ENCODE measurements at regions not wholly inside any gene's neighbourhood (a gene's known extent, or its start where the extent isn't known, plus 50 kb on each side); places are given as distances from the start of the nearest gene placed in this dataset.

GRCh38 chr17:31700973-31701372 is 158.1 kb downstream of the COPRS start:
- ATAC-seq (ENCODE audit: poor library complexity) (no peak), DNase-seq (no peak)
- POLR2A ChIA-PET = no interaction called here
- H3K27ac Mint-ChIP-seq = no peak overlapping the region
- Histone ChIP-seq H3K9me3 (ENCODE audit: control insufficient read depth in 1 of 2, insufficient read depth in 1 of 2, low read length in 2 of 2) (no peaks in the 10 kb centered on the region), H3K27ac (ENCODE audit: low read depth in 1 of 2, low read length in 2 of 2) (no peak overlapping the region), H3K36me3 (ENCODE audit: insufficient read depth, low read length) (no peaks in the 10 kb centered on the region), H3K4me1 (ENCODE audit: insufficient read depth, low read length) (no peaks in the 10 kb centered on the region), H3K4me3 (ENCODE audit: low read length) (no peak overlapping the region), H3K27me3 (ENCODE audit: control insufficient read depth in 1 of 2, insufficient read depth in 2 of 2, low read length in 2 of 2) (peaks cover 0 to 5% of the 10 kb centered on the region in 2 experiments)
- peaks cover 24% of the 10 kb centered on the region for H3K27me3 Mint-ChIP-seq
- H3K36me3 Mint-ChIP-seq (ENCODE audit: low read depth) = no peaks in the 10 kb centered on the region
- no peaks in the 10 kb centered on the region for H3K4me1 Mint-ChIP-seq (ENCODE audit: low read depth)
- H3K9me3 Mint-ChIP-seq = no peaks in the 10 kb centered on the region
- intact Hi-C loops (cut with DNase I, micrococcal nuclease) = no loop called here
- TF ChIP-seq CTCF (IDR thresholded peaks at IDR 0.05) = no peak
- H3K4me3 Mint-ChIP-seq = no peak overlapping the region
- CTCF ChIA-PET = no interaction called here

DNA sequence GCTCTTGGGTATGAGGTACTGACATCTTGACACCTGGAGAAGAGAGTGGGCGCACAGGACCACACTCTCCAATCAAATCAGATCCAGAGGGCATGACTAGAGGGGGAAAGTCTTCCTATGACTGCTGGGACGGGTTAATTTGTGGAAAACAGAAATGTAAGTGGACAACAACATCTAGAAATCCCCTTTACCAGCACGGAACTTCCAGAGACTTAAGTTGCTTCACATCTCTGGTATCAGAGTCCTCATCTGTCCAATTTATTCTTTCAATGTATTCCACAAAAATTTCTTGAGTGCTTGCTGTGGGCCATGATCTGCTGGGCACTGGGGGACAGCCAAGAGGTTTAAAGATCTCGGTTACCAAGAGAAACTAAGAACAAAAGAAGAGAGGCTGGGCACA is 159.2 kb downstream of the COPRS start:
- POLR2A ChIA-PET = no interaction called here
- H3K27ac Mint-ChIP-seq = no peak overlapping the region

DNA sequence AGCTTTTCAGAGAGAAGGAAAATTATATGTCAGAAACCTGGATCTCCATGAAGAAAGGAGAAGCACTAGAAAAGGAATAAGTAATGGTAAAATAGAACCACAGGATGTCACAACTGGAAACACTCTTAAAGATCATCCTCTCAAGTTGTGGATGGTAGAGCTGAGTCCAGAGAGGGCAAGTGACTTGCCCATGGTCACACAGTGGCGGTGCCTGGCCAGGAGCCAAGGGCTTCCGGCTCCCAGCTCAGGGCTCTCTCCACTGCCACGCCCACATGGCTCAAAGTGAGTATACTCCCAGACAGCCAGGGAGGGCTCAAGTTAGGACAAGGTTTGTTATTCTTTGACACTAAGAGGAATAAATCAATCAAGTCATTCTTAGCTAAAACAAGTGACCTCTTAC is 159.8 kb downstream of the COPRS start:
- Mint-ChIP-seq H3K4me1 (ENCODE audit: low read depth) (no peaks in the 10 kb centered on the region), H3K27me3 (peaks cover 17% of the 10 kb centered on the region), H3K9me3 (no peaks in the 10 kb centered on the region), H3K27ac (no peak overlapping the region), H3K4me3 (no peak overlapping the region), H3K36me3 (ENCODE audit: low read depth) (no peaks in the 10 kb centered on the region)
- no peak for ATAC-seq (ENCODE audit: poor library complexity)
- TF ChIP-seq CTCF (IDR thresholded peaks at IDR 0.05) = no peak
- H3K4me1 ChIP-seq (ENCODE audit: insufficient read depth, low read length) = no peaks in the 10 kb centered on the region
- POLR2A ChIA-PET = no interaction called here
- H3K9me3 ChIP-seq (ENCODE audit: control insufficient read depth in 1 of 2, insufficient read depth in 1 of 2, low read length in 2 of 2) = no peaks in the 10 kb centered on the region
- no peak overlapping the region for H3K4me3 ChIP-seq (ENCODE audit: low read length)
- no peak overlapping the region for H3K27ac ChIP-seq (ENCODE audit: low read depth in 1 of 2, low read length in 2 of 2)
- no peak for DNase-seq
- no peaks in the 10 kb centered on the region for H3K36me3 ChIP-seq (ENCODE audit: insufficient read depth, low read length)
- CTCF ChIA-PET = no interaction called here
- H3K27me3 ChIP-seq (ENCODE audit: control insufficient read depth in 1 of 2, insufficient read depth in 2 of 2, low read length in 2 of 2) = peaks cover 0 to 5% of the 10 kb centered on the region in 2 experiments
- intact Hi-C loops (cut with DNase I, micrococcal nuclease) = no loop called here

More for the DNA sequence above, 159.2 kb downstream of the COPRS start:
- Histone ChIP-seq H3K27me3 (ENCODE audit: control insufficient read depth in 1 of 2, insufficient read depth in 2 of 2, low read length in 2 of 2) (peaks cover 0 to 5% of the 10 kb centered on the region in 2 experiments), H3K36me3 (ENCODE audit: insufficient read depth, low read length) (no peaks in the 10 kb centered on the region), H3K4me1 (ENCODE audit: insufficient read depth, low read length) (no peaks in the 10 kb centered on the region), H3K27ac (ENCODE audit: low read depth in 1 of 2, low read length in 2 of 2) (no peak overlapping the region), H3K9me3 (ENCODE audit: control insufficient read depth in 1 of 2, insufficient read depth in 1 of 2, low read length in 2 of 2) (no peaks in the 10 kb centered on the region), H3K4me3 (ENCODE audit: low read length) (no peak overlapping the region)
- DNase-seq = no peak
- CTCF ChIA-PET = no interaction called here
- Mint-ChIP-seq H3K9me3 (no peaks in the 10 kb centered on the region), H3K27me3 (peaks cover 19% of the 10 kb centered on the region), H3K4me1 (ENCODE audit: low read depth) (no peaks in the 10 kb centered on the region), H3K4me3 (no peak overlapping the region), H3K36me3 (ENCODE audit: low read depth) (no peaks in the 10 kb centered on the region)
- ATAC-seq (ENCODE audit: poor library complexity) = no peak
- intact Hi-C loops (cut with DNase I, micrococcal nuclease) = no loop called here
- TF ChIP-seq CTCF (IDR thresholded peaks at IDR 0.05) = no peak

All from CD4-positive, alpha-beta T cell (primary cell).